VCaP (cell line): ENCODE measurements at regions not wholly inside any gene's neighbourhood (a gene's known extent, or its start where the extent isn't known, plus 50 kb on each side); places are given as distances from the start of the nearest gene placed in this dataset.

Experiments
- H3K27ac ChIP-seq: fragments of 450-650 bp; 2 replicates; pipeline ENCODE4 v1.5.1; 2017
- CTCF ChIP-seq: fragments of 450-650 bp; conservative IDR thresholded peaks from 2 replicates; pipeline ENCODE4 v1.5.1; 2017; ENCODE audit warnings: mild to moderate bottlenecking, moderate library complexity

GRCh38 chr15:39462691-39463090 is 118.2 kb upstream of the THBS1 start:
- no peak for TF ChIP-seq CTCF
- no peak overlapping the region for H3K27ac ChIP-seq

- H3K27ac ChIP-seq = no peak overlapping the region
- no peak for TF ChIP-seq CTCF
Measured at GRCh38 chr15:39465843-39466749, 114.8 kb upstream of the THBS1 start.

- no peak for TF ChIP-seq CTCF
- no peak overlapping the region for H3K27ac ChIP-seq
Measured at GRCh38 chr15:39466750-39467105, 114.2 kb upstream of the THBS1 start.

- no peak overlapping the region for H3K27ac ChIP-seq
- no peak for TF ChIP-seq CTCF
Measured at GRCh38 chr15:39468331-39468730, 112.5 kb upstream of the THBS1 start.

- no peak overlapping the region for H3K27ac ChIP-seq
- no peak for TF ChIP-seq CTCF
Measured at GRCh38 chr15:39468828-39469227, 112.1 kb upstream of the THBS1 start.

- TF ChIP-seq CTCF = no peak
- no peak overlapping the region for H3K27ac ChIP-seq
Measured at GRCh38 chr15:39471785-39472574, 108.9 kb upstream of the THBS1 start.

- no peak for TF ChIP-seq CTCF
- no peak overlapping the region for H3K27ac ChIP-seq
Measured at GRCh38 chr15:39472621-39473297, 108.1 kb upstream of the THBS1 start.
